ENCODE measurements at regions not wholly inside any gene's neighbourhood (a gene's known extent, or its start where the extent isn't known, plus 50 kb on each side); places are given as distances from the start of the nearest gene placed in this dataset.

DNA sequence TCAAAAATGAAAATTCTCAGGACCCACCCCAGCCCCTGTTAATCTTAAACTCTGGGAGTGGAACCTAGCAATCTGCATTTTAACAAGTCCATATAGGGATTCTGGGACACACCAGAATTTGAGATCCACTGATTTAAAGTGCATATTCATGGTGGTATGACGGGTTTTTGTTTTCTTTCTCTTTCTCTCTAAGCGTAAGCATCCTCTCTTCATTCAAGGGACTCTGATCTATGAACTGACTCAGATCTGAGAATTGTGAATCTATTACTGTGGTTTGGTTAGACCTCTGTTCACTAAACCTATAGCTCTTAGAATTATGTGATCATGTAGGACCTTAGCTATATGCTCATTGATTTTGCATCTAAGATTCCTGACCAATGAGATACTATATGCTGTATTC lies 565.2 kb downstream of the CCDC171 start:
- TF ChIP-seq POLR2A (IDR thresholded peaks at IDR 0.05; ENCODE audit: low read length) (no peak), GATA1 (IDR thresholded peaks at IDR 0.05; ENCODE audit: low read depth, low read length) (no peak)
